ENCODE measurements at regions not wholly inside any gene's neighbourhood (a gene's known extent, or its start where the extent isn't known, plus 50 kb on each side); places are given as distances from the start of the nearest gene placed in this dataset.

DNA sequence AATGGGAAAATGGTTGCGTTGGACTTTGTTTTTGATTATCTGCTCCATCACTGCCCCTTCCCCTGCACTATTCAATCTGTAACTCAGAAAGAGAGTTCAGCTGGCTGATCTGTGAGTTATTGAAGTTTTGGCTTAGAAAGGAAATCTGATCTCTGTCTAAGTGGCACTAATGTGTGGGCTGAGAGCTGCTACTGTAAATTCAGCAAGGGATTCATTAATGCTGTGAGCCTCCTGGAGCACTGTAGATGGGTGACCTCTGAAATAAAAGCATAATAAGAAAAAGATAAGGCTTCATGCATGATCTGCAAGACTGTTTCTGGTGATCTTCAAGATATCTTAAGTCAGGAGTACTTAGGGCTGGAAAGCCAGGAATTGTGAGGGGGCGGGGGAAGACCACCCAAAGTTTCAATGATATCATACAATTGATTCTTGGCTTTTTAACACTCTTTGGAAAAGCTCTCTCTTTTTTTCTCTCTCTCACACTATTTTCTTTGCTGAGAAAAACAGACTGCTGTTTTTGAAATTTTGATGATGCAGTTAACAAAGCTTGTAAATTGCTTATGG is 101.1 kb downstream of the C12orf75 start:
- no peak for TF ChIP-seq ELF4 (IDR thresholded peaks at IDR 0.05)
- no peak for TF ChIP-seq FOXM1 (IDR thresholded peaks at IDR 0.05; ENCODE audit: borderline replicate concordance)
- no peak for TF ChIP-seq L3MBTL2 (conservative IDR thresholded peaks at IDR 0.05)
- no peak for TF ChIP-seq ZNF384 (IDR thresholded peaks at IDR 0.05)
- TF ChIP-seq SUZ12 (IDR thresholded peaks at IDR 0.05): no peak
